ENCODE measurements at regions not wholly inside any gene's neighbourhood (a gene's known extent, or its start where the extent isn't known, plus 50 kb on each side); places are given as distances from the start of the nearest gene placed in this dataset.
"Not testable (repeated sequence)": the region's sequence is repeated elsewhere in the genome, so short reads cannot be mapped to it uniquely, and the experiment has no call there.

DNA sequence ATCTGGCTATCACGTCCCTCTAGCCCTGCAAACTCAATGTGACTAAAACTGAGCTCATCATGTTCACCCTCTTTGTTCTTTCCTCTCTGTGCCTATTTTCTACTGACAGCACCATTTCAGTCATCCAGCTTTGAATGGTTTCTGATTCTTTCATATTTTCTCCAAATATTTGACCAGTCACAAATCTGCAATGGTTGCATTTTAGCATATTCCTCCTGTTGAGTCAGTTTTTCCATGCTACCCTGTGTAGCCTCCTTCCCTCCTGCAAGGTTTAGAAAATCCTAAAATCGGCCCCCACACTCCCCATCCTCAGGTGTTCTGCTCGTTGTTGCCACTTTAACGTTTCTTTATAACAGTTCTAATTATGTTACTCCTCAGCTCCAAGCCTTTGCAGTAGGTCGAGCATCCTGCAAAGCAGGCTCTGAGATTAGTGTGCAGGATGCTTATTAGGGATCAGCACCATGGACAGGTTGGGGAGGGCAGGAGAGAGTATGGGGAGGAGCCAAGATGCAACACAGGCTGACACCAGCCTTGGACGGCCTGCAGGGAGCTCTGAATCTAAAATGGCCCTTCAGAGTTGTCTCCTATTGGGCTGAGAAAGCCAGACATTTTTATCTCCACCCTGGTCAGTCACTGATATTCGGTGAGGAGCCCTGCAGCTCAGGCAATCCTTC lies 531.0 kb upstream of the COBL start:
- no peaks in the 10 kb centered on the region for H3K9me3 ChIP-seq
- H3K27me3 ChIP-seq: no peaks in the 10 kb centered on the region
- no peak overlapping the region for H3K4me3 ChIP-seq
- H3K36me3 ChIP-seq: no peaks in the 10 kb centered on the region
- 17% methylated on average over 6 of the region's 7 CpGs for WGBS (ENCODE audit: insufficient coverage, low coverage, low lambda C conversion rate, missing lambda C conversion rate)
- intact Hi-C loops (cut with DNase I): no loop called here
- DNase-seq (no peak), ATAC-seq (no peak)
- no peak for TF ChIP-seq POLR2A (IDR thresholded peaks at IDR 0.05)
- TF ChIP-seq, protein P1, sequence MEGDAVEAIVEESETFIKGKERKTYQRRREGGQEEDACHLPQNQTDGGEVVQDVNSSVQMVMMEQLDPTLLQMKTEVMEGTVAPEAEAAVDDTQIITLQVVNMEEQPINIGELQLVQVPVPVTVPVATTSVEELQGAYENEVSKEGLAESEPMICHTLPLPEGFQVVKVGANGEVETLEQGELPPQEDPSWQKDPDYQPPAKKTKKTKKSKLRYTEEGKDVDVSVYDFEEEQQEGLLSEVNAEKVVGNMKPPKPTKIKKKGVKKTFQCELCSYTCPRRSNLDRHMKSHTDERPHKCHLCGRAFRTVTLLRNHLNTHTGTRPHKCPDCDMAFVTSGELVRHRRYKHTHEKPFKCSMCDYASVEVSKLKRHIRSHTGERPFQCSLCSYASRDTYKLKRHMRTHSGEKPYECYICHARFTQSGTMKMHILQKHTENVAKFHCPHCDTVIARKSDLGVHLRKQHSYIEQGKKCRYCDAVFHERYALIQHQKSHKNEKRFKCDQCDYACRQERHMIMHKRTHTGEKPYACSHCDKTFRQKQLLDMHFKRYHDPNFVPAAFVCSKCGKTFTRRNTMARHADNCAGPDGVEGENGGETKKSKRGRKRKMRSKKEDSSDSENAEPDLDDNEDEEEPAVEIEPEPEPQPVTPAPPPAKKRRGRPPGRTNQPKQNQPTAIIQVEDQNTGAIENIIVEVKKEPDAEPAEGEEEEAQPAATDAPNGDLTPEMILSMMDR (IDR thresholded peaks at IDR 0.05): no peak
- H3K4me1 ChIP-seq: no peaks in the 10 kb centered on the region
- H3K27ac ChIP-seq: no peak overlapping the region

DNA sequence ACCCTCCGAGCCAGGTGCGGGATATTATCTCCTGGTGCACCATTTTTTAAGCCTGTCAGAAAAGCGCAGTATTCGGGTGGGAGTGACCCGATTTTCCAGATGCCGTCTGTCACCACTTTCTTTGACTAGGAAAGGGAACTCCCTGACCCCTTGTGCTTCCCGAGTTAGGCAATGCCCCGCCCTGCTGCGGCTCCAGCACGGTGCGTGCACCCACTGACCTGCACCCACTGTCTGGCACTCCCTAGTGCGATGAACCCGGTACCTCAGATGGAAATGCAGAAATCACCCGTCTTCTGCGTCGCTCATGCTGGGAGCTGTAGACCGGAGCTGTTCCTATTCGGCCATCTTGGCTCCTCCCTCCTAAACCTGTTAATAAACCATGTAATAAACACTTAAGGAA lies 522.5 kb upstream of the COBL start:
- ATAC-seq; H3K27ac ChIP-seq; H3K36me3 ChIP-seq; H3K27me3 ChIP-seq; DNase-seq; intact Hi-C loops (cut with DNase I); H3K4me1 ChIP-seq; H3K9me3 ChIP-seq; H3K4me3 ChIP-seq: not testable (repeated sequence)
- 81% methylated on average over 6 of the region's 18 CpGs for WGBS (ENCODE audit: insufficient coverage, low coverage, low lambda C conversion rate, missing lambda C conversion rate)

DNA sequence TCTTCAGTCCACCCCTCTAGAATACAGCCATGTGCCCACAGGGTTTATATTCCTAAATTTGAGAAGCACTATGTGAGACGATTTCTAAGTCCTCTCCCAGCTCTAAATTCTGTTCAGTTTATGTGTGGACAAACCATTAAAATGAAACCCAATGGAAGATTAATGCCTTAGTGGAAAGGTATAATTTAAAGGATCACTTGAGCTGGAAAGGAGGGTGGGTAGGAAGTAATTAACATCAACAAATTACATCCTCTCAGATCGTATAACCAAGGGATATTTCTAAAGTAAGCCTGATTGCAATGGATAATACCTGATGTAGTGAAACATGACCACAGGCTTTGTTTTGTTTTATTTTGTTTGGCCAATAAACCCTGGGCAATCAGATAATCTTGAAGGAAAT lies 511.0 kb upstream of the COBL start:
- ATAC-seq (no peak), DNase-seq (no peak)
- intact Hi-C loops (cut with DNase I): no loop called here
- H3K36me3 ChIP-seq: no peaks in the 10 kb centered on the region
- H3K27ac ChIP-seq: no peak overlapping the region
- no peak for TF ChIP-seq POLR2A (IDR thresholded peaks at IDR 0.05)
- TF ChIP-seq, protein P1 (IDR thresholded peaks at IDR 0.05): no peak
- peaks cover 0 to 10% (median 0%) of the 10 kb centered on the region in 4 donors for H3K9me3 ChIP-seq
- no peaks in the 10 kb centered on the region for H3K4me1 ChIP-seq
- 14% methylated on average over 2 of the region's 2 CpGs for WGBS (ENCODE audit: insufficient coverage, low coverage, low lambda C conversion rate, missing lambda C conversion rate)
- H3K27me3 ChIP-seq: no peaks in the 10 kb centered on the region
- no peak overlapping the region for H3K4me3 ChIP-seq

DNA sequence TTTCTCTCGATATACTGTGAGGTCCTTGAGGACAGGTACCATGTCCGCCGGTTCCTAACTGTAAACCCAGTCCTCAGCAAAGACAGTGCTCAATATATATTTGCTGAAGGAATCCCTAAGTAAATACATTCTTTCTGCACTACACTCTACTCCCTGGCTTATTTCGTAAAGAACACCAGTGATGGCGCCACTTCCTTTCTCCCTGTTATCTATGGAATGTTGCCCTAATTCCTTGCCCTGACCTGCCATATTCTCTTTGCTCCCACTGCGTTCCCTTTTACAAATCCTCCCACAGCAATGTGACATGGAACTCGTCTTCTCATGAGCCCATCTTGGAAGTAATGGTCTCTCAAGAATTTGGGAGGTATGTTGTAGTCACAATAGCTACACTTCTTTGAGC lies 507.4 kb upstream of the COBL start:
- Histone ChIP-seq H3K9me3 (no peaks in the 10 kb centered on the region), H3K4me1 (no peaks in the 10 kb centered on the region), H3K36me3 (no peaks in the 10 kb centered on the region), H3K27ac (no peak overlapping the region), H3K27me3 (no peaks in the 10 kb centered on the region), H3K4me3 (no peak overlapping the region)
- ATAC-seq (no peak), DNase-seq (no peak)
- intact Hi-C loops (cut with DNase I): no loop called here
- WGBS (ENCODE audit: insufficient coverage, low coverage, low lambda C conversion rate, missing lambda C conversion rate): 59% methylated on average over 7 of the region's 7 CpGs
- TF ChIP-seq POLR2A (IDR thresholded peaks at IDR 0.05): no peak
- TF ChIP-seq, protein P1 (IDR thresholded peaks at IDR 0.05): no peak

DNA sequence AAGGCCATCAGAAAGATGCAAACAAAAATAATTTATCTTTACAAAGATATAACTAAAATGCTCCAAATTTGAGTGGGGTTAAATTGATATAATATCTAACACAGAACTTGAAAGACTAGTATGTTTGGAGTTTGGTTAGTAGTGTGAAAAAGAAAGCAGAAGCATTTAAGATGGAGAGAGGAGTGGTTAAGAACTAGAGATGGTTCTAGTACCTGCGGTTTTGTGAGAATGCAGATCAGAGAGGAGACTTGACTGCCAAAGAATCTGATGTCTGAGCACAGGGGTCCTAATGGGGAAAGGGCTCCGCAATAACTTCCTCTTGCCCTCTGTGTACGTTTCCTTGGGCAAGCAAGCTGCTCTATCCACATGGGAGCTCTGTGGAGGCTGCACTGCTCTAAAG lies 506.8 kb upstream of the COBL start:
- intact Hi-C loops (cut with DNase I): no loop called here
- TF ChIP-seq POLR2A (IDR thresholded peaks at IDR 0.05): no peak
- TF ChIP-seq, protein P1 (IDR thresholded peaks at IDR 0.05): no peak
- WGBS (ENCODE audit: insufficient coverage, low coverage, low lambda C conversion rate, missing lambda C conversion rate): 42% methylated on average over 3 of the region's 3 CpGs

More for the DNA sequence above, 506.8 kb upstream of the COBL start:
- ATAC-seq (no peak), DNase-seq (no peak)
- H3K27ac ChIP-seq: no peak overlapping the region
- H3K27me3 ChIP-seq: no peaks in the 10 kb centered on the region
- no peaks in the 10 kb centered on the region for H3K9me3 ChIP-seq
- H3K4me3 ChIP-seq: no peak overlapping the region
- H3K36me3 ChIP-seq: no peaks in the 10 kb centered on the region
- H3K4me1 ChIP-seq: no peaks in the 10 kb centered on the region

Data from right lobe of liver (tissue), 6 donors.